Subcutaneous abdominal adipose tissue (tissue), 5 donors: ENCODE measurements at regions not wholly inside any gene's neighbourhood (a gene's known extent, or its start where the extent isn't known, plus 50 kb on each side); places are given as distances from the start of the nearest gene placed in this dataset.
"Not testable (repeated sequence)": the region's sequence is repeated elsewhere in the genome, so short reads cannot be mapped to it uniquely, and the experiment has no call there.

Experiments used
- H3K27ac ChIP-seq: one replicate; pipeline ENCODE4 v1.7.0; 2013; ENCODE audit warnings: low read depth, mild to moderate bottlenecking, inconsistent platforms, low read length, moderate library complexity
- H3K27me3 ChIP-seq, 5 donors: one replicate each; pipeline ENCODE4 v1.7.0; 2013; ENCODE audit warnings: low read length in 5 of 5, inconsistent platforms in 1 of 5; ENCODE audit not compliant: control insufficient read depth in 5 of 5, insufficient read depth in 4 of 5
- H3K36me3 ChIP-seq, 5 donors: one replicate each; pipeline ENCODE4 v1.7.0; 2013; ENCODE audit warnings: low read length in 5 of 5; ENCODE audit not compliant: control insufficient read depth in 5 of 5, insufficient read depth in 5 of 5
- H3K4me1 ChIP-seq, 5 donors: one replicate each; pipeline ENCODE4 v1.7.0; 2013; ENCODE audit warnings: low read length in 5 of 5, mild to moderate bottlenecking in 3 of 5, moderate library complexity in 1 of 5; ENCODE audit not compliant: control insufficient read depth in 5 of 5, insufficient read depth in 5 of 5
- H3K4me3 ChIP-seq, 5 donors: one replicate each; pipeline ENCODE4 v1.7.0; 2013; ENCODE audit warnings: low read length in 5 of 5, low read depth in 1 of 5
- H3K9ac ChIP-seq, 5 donors: one replicate each; pipeline ENCODE4 v1.7.0; 2013; ENCODE audit warnings: low read length in 5 of 5, mild to moderate bottlenecking in 4 of 5, moderate library complexity in 3 of 5
- H3K9me3 ChIP-seq, 5 donors: one replicate each; pipeline ENCODE4 v1.7.0; 2013; ENCODE audit warnings: low read length in 5 of 5; ENCODE audit not compliant: control insufficient read depth in 5 of 5
- donor health status: healthy.
- donor health status: healthy.
- donor health status: healthy.
- donor health status: healthy.
- donor health status: healthy.

DNA sequence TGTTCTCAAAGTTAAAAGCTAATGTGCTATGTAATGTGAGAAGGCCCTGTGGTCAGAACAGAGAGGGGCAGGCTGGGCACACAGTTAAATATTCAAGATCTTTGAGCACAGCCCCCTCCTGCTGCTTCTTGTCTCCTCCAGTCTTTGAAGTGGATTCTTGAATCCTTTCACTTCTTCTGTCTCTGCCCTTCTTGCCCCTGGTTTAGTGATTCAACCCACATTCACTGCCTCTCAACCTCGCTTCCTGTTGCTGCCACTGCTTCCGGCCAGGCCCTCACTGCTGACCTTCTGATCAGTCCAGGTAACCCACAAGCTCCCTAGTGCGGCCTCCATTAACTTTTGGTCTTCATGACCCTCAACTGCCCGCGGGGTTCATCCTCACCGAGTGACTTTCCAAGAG is 417.3 kb upstream of the NOX3 start:
- H3K4me1 ChIP-seq: no peaks in the 10 kb centered on the region
- H3K36me3 ChIP-seq: no peaks in the 10 kb centered on the region
- H3K9me3 ChIP-seq: no peaks in the 10 kb centered on the region
- H3K9ac ChIP-seq: no peak overlapping the region
- H3K4me3 ChIP-seq: no peak overlapping the region
- H3K27ac ChIP-seq: no peak overlapping the region
- H3K27me3 ChIP-seq: no peaks in the 10 kb centered on the region

DNA sequence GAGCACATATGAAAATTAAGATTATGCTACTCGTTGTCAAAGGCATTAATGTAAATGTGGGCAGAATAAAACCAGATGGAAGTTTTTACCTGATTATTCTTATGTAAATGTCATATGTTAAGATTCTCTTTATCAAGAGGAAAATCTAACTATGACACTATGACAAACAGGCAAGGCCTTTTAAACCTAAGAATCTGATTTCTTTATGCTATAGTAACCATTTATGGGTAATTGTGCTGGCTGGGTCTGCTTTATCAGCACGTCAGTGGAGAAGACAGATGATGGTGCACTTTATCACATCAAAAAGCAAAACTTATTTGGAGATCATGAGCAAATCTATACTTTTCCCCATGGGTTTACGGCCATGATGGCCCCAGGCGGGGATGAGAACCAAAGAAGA is 412.0 kb upstream of the NOX3 start:
- no peaks in the 10 kb centered on the region for H3K9me3 ChIP-seq
- no peak overlapping the region for H3K9ac ChIP-seq
- H3K27ac ChIP-seq: no peak overlapping the region
- no peaks in the 10 kb centered on the region for H3K36me3 ChIP-seq
- no peaks in the 10 kb centered on the region for H3K27me3 ChIP-seq
- H3K4me1 ChIP-seq: no peaks in the 10 kb centered on the region
- no peak overlapping the region for H3K4me3 ChIP-seq

DNA sequence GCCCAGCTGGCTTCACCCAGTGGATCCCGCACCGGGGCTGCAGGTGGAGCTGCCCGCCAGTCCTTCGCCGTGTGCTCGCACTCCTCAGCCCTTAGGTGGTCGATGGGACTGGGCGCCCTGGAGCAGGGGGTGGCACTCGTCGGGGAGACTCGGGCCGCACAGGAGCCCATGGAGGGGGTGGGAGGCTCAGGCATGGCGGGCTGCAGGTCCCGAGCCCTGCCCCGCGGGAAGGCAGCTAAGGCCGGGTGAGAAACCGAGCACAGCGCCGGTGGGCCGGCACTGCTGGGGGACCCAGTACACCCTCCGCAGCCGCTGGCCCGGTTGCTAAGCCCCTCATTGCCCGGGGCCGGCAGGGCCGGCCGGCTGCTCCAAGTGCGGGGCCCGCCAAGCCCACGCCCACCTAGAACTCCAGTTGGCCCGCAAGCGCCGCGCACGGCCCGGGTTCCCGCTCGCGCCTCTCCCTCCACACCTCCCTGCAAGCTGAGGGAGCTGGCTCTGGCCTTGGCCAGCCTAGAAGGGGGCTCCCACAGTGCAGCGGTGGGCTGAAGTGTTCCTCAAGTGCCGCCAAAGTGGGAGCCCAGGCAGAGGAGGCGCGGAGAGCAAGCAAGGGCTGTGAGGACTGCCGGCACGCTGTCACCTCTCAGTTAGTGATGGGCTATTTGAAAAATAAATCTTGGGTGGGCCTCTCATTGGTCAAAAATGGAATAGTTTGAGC is 411.2 kb upstream of the NOX3 start:
- not testable (repeated sequence) for H3K36me3 ChIP-seq, H3K27ac ChIP-seq, H3K4me3 ChIP-seq, H3K9ac ChIP-seq, H3K27me3 ChIP-seq, H3K9me3 ChIP-seq, H3K4me1 ChIP-seq

DNA sequence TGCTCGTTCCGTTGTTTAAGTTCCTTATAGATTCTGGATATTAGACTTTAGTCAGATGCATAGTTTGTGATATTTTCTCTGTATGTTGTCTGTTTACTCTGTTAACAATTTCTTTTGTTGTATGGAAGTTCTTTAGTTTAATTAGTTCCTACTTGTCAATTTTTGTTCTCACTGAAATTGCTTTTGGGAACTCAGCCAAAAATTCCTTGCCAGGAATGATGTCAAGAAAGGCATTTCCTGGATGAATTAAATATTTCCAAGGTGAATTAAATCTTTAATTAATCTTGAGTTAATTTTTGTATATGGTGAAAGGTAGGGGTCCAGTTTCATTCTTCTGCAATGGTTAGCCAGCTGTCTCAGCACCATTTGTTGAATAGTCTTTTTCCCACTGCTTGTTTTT is 406.2 kb upstream of the NOX3 start:
- Histone ChIP-seq H3K27ac (no peak overlapping the region), H3K27me3 (no peaks in the 10 kb centered on the region), H3K36me3 (no peaks in the 10 kb centered on the region), H3K9ac (no peak overlapping the region), H3K9me3 (peaks cover 0 to 20% (median 13%) of the 10 kb centered on the region in 5 donors), H3K4me3 (no peak overlapping the region), H3K4me1 (no peaks in the 10 kb centered on the region)

DNA sequence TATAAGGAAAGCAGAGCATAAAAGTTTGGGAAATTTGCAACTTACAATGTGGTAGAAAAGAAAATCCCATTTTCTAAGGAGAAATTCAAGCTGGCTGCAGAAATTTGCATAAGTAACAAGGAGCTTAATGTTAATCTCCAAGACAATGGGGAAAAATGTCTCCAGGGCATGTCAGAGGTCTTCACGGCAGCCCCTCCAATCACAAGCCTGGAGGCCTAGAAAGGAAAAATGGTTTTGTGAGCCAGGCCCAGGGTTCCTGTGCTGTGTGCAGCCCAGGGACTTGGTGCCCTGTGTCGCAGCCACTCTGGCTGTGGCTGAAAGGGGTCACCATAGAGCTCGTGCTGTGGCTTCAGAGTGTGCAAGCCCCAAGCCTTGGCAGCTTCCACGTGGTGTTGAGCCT is 403.3 kb upstream of the NOX3 start:
- H3K27ac ChIP-seq, H3K27me3 ChIP-seq, H3K36me3 ChIP-seq, H3K4me1 ChIP-seq, H3K4me3 ChIP-seq, H3K9ac ChIP-seq: not testable (repeated sequence)
- H3K9me3 ChIP-seq: peaks cover 0 to 20% (median 13%) of the 10 kb centered on the region in 5 donors

DNA sequence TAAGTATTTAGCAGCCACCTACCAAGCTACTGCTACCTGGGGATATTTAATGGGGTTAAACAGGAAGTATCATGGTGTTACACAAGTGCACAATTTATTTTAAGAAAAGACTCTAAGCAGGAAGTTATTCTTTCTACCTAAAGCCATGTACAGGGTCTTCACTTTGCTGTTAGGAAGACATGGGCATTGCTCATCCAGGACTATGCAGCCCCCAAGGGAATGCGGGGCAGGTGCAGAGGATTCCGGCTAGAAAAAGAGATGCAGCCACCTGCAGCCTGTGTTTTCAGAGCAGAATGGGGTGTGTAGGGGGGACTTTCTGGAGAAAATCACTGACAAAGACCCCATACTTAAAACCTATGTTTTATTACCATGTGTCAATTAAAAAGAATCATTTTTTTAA is 399.1 kb upstream of the NOX3 start:
- Histone ChIP-seq H3K27me3 (no peaks in the 10 kb centered on the region), H3K9ac (no peak overlapping the region), H3K4me3 (no peak overlapping the region), H3K4me1 (no peaks in the 10 kb centered on the region), H3K9me3 (peaks cover 0 to 13% (median 9%) of the 10 kb centered on the region in 5 donors), H3K36me3 (no peaks in the 10 kb centered on the region), H3K27ac (no peak overlapping the region)

DNA sequence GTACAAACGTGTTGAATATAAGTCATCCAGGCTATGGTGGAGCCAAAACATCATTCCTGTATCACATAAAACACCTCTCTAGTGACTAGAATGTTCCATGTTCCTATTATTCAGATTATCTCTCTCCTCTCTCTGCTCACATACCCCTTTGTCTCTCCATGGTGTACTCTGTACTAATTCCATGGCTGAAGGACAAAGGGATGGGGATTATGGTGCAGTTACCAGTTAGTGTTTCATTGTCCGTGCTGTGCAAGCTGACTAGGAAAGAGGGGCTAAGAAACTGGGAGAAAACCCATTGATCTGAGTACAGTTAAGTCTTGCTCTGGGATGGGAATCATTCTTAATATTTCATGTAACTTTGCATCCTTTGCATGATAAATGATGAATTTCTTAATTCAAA is 397.4 kb upstream of the NOX3 start:
- Histone ChIP-seq H3K4me1 (no peaks in the 10 kb centered on the region), H3K4me3 (no peak overlapping the region), H3K9ac (no peak overlapping the region), H3K27ac (no peak overlapping the region), H3K36me3 (no peaks in the 10 kb centered on the region), H3K27me3 (no peaks in the 10 kb centered on the region), H3K9me3 (peaks cover 0 to 1% (median 0%) of the 10 kb centered on the region in 5 donors)

DNA sequence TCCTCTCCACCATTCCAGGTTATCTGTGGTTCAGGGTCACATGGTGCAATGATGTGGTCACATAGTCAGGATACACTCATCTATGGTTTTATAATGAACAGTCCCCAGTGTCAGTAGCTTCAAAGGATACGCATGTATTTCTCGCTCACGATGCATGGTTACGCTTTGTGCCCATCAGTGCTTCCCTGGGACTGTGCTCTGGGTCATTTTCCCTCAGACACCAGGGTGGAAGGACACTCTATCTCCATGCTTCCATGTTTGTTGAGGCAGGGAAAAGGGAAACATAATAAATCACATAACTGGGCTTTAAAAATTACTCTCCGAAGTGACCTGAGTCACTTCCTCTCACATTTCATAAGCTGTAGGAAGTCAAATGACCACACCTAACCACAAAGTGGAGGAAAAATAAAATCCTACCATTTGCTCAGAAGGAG is 394.8 kb upstream of the NOX3 start:
- Histone ChIP-seq H3K36me3 (no peaks in the 10 kb centered on the region), H3K9me3 (peaks cover 0 to 2% (median 0%) of the 10 kb centered on the region in 5 donors), H3K9ac (no peak overlapping the region), H3K27ac (no peak overlapping the region), H3K4me3 (no peak overlapping the region), H3K27me3 (no peaks in the 10 kb centered on the region), H3K4me1 (no peaks in the 10 kb centered on the region)

DNA sequence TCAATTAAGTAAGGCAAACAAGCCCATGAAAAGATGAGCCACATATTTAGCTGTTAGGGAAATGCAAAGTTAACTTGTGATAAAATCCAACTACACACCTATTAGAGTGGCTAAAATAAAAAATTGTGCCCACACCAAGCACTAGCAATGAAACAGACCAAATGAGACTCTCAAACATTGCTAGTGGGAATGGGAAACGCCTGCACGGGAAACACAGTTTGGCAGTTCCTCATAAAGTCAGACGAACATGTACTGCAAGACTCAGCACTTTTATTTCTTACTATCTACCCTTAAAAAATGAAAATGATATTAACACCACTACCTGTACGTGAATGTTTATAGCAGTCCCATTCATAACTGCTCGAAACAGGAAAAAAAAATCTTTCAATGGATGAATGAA is 392.1 kb upstream of the NOX3 start:
- Histone ChIP-seq H3K36me3 (no peaks in the 10 kb centered on the region), H3K9ac (no peak overlapping the region), H3K27me3 (no peaks in the 10 kb centered on the region), H3K4me3 (no peak overlapping the region), H3K27ac (no peak overlapping the region), H3K4me1 (no peaks in the 10 kb centered on the region), H3K9me3 (peaks cover 0 to 12% (median 2%) of the 10 kb centered on the region in 5 donors)

DNA sequence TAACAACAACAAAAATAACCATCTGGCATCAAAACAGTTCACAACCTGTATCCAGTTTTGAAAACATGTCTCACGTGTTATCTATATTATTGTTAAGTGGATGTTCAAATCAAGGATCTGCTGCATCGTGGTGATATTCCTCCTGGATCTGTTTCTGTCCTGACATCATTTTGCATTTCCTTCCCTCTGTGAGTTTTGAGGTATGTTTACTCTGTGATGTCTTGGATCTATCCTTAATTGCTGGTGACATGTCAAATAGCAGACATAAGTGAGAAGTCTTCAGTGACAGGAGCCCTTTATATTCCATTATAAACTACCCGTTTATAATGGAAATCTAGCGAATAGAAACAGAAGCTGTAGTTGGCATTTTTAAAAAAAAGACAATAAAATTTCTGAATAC is 381.8 kb upstream of the NOX3 start:
- Histone ChIP-seq H3K9me3 (no peaks in the 10 kb centered on the region), H3K36me3 (no peaks in the 10 kb centered on the region), H3K4me1 (no peaks in the 10 kb centered on the region), H3K9ac (no peak overlapping the region), H3K27me3 (no peaks in the 10 kb centered on the region), H3K4me3 (no peak overlapping the region), H3K27ac (no peak overlapping the region)
